ENCODE measurements at regions not wholly inside any gene's neighbourhood (a gene's known extent, or its start where the extent isn't known, plus 50 kb on each side); places are given as distances from the start of the nearest gene placed in this dataset.

GRCh38 chr21:16074950-16075489, 345.2 kb downstream of the USP25 start:
- no peak for DNase-seq

DNA sequence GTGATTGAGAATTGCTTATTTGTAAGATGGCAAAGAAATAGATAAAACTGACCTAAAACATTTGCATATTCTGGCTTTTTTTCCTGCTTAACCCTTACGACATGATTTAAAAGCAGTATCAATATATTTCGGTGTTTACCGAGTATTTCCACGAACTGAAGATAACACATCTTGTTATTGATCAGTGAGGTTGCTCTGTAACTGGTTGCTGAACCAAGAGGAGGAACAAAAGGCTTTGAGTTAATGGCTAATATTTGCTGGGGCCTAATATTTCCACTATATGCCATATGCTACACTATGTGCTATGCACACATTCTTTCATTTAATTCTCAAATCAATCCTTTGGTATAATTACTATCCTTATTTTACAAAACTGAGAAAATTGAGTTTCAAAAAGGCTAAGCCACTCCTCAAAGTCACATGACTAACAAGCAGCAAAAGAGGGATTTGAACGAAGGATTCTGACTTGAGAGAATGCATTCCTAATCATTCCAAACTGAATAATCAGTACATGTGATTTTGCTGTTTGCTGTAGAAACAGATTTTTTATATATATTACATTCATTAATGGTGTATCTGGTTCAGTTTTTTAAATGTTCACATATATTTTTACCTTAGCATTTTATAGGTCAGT, 346.0 kb downstream of the USP25 start:
- DNase-seq = no peak

- DNase-seq = no peak
Measured at GRCh38 chr21:16076465-16076864, 346.7 kb downstream of the USP25 start.

GRCh38 chr21:16078382-16078781, 348.6 kb downstream of the USP25 start:
- no peak for DNase-seq

DNA sequence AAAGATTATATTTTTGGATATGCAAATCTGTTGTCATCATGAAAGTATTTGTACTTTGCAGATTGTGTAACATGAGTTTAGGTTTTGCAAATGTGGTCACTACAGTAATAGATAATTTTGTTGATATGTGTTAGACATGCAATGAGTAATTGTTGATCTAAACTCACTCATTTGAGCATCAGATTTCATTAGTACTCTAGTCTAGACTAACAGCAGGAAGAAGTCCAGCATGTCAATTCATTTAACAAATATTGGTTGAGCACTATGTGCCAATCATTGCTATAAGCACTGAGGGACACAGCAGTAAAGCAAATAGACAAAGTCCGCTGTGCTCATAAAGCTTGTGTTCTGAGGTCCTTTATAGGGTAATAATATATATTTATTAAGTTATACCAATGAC, 350.0 kb downstream of the USP25 start:
- DNase-seq = no peak

- DNase-seq = no peak
Measured at GRCh38 chr21:16081304-16081703, 351.5 kb downstream of the USP25 start.

DNA sequence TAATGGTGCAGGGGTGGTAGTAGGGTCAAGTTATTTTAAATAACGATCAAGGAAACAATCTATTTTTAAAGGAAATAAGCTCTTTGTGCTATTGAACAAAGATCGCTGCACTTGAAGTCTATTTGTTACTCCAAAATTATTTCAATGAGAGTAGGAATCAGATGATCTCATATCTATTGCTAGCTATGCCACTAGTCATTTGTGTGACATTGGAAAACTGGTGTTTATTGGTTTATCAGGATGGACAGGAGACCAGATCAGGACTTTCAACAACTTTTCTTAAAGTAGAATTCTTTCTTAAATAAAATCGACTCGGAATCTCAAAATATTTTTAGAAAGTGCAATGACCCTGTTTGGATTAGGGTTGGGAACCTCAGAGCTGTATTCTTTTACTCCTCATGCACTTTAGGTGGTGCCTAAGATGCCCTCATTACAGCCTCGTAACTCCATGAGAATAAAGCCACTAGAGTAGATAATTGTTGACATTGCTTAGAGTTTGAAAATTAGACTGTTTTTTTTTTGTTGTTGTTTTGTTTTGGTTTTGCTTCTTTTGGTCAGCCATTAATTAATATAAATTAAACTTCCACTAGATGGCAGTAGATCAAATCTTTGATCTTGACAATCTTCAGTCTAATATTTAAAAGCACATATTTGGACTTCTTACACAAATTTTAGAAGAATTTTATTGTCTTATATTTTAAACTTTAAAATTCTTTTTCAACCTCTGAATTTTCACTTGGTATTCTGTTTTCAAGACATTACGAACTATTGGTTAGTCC, 352.4 kb downstream of the USP25 start:
- no peak for DNase-seq

DNA sequence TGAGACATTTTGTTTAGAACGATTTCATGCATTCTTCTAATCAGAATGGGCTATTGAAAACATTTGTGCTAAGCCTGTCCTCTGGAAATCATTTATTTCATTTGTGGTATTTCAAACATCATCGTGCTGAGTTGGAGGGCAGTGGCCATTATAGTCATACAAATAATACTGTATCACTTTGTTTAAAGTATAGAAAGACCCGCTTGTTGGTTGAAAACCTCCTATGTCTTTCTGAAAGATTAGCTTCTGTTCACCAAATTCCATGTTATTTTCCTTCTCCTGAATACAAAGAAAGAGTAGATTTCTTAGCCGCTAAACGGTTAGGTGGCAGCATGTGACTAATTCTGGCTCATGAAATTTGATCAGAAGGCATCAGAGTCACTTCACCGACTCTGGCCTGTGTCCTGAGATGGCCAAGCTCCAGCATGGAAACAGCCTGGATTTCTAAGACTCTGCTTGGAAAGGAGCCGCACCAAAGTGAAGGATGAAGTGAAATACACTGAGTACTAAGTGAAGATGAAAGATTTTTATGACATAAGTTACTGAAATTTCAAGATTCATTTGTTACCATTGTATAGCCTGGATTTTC, 355.1 kb downstream of the USP25 start:
- no peak for DNase-seq

- DNase-seq = no peak
Measured at GRCh38 chr21:16085421-16085820, 355.6 kb downstream of the USP25 start.

- no peak for DNase-seq
Measured at GRCh38 chr21:16086121-16086520, 356.3 kb downstream of the USP25 start.

DNA sequence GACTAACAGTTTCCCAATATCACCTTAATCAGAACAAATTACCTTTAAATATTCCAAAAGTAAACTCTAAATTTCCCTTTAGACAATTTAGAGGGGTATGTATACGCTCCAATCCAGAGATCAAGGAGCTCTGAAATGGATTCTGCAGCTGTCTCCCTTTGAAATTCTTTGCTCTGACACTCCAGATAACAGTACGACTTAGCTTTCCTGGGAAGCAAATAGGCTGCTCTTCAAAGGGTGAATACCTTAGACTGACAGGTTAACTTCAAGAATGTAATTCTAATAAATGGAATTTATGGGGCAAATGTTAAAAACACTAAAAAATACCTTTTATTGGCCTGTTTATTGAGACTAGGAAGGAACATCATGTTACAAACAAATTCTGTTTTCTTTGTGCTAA, 357.2 kb downstream of the USP25 start:
- no peak for DNase-seq

DNA sequence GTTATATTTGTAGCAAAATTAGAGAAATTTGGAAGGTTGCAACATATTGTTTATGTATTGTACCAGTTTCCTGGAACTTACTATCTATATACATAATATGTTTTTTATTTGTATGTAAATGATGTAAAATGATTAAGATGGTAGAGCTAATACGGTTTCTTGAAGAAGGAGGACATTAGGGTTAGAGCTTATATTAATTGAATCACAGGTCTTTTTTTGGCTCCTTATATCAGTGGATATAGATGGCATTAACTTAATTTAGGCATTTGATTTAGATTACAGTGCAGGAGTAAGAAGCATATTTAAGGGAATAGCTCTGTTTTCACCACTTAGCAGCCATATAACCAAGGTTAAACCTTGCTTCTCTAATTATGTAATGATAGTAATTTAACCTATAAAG, 357.7 kb downstream of the USP25 start:
- no peak for DNase-seq

GRCh38 chr21:16088056-16088455, 358.3 kb downstream of the USP25 start:
- no peak for DNase-seq

GRCh38 chr21:16095005-16095404, 365.2 kb downstream of the USP25 start:
- DNase-seq = no peak

- DNase-seq = no peak
Measured at GRCh38 chr21:16096988-16097387, 367.2 kb downstream of the USP25 start.

GRCh38 chr21:16102113-16102512, 372.3 kb downstream of the USP25 start:
- DNase-seq = no peak

DNA sequence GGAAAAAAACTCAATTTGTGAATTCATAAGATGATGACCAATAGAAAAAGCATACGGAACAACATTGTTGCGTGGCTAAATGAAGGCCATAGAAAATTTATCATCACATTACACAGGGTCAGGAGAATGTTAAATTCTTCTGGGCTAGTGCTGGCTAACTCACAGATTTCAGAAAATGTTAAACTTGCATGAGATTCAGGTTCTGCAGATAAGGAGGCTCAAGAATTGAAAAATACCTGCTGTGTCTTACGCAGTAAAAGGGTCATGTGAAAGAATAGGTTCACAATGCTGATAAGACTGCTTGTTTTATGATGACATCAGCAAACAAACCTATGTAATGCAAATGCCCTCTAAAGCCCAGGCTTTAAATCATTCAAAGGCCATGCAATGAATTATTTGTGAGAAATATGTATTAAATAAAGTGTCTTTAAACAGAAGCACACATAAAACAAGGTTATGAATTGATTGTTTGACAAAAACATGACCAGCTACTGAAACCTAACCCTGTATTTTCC, 378.8 kb downstream of the USP25 start:
- DNase-seq = no peak

DNA sequence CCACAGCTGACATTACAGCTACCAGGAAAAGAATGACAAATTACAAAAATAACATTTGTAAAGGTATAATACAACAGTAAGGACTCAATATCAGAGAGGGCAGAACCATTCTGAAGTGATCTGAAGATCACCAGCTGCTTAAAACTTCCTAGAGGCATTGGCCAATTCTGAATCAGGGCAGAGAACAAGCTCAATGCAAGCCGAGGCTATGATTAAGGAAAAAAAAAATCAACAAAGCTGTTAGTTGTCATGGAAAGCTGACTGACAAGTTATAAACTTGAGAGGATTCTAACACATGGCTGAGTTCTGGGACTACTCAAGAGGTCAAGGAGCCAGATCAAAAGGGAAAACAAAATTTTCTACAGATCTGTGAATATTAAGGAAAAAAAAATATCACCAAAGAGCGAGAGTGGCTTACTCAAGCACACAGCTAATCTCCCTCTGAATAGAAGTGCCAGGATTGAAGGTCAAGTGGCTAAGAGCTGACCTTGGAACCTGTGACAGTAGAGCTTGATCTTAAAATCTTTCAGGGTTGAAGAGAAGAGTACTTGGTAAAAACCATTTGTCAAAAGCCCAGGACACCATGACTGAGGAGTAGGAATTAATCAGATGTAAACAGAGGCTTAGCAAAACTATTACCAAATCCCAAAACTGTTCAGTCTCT, 383.4 kb downstream of the USP25 start:
- no peak for DNase-seq

GRCh38 chr21:16115461-16115860, 385.7 kb downstream of the USP25 start:
- DNase-seq = no peak

DNA sequence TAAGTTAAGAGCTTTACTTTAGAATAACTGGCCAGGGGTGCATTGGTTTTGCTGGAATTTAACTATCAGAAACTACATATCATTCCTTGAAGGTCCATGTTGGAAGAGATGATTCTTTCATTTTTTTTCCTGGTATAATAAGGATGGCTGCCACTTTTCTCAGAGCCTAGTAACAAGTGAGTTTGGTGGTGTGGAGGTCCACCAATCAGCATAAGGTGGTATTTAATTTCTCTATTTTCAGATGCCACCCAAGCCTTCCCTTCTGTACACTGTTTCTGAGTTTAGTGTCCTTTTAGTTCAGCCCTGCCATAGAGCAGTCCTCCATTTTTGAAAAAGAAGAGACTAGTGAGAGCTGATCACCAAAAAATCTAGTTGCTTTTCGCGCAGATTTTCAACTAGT, 386.3 kb downstream of the USP25 start:
- DNase-seq = no peak

GRCh38 chr21:16116798-16117197, 387.0 kb downstream of the USP25 start:
- DNase-seq = no peak

DNA sequence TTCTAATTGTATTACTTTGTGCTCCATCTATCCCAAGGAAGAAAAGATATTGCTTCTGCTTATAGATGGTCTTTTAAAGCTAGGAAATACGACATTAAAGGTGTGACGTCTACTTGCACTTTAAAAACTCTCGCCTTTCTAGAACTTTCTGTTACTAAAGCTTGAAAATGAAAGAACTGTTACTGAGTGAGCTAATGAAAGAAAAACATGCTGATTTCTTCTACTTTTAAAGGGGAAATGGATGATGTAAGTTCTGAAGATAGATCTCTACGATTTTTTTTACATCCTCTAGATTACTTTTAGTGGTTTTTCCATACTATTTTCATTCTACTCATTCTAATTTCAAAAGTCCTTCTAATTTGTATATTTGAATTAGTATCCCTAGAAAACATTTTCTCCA, 387.5 kb downstream of the USP25 start:
- no peak for DNase-seq

Measured in T-helper 2 cell (primary cell).